Activated naive CD4-positive, alpha-beta T cell treated with anti-CD3 and anti-CD28 coated beads, Interleukin-2, amount 50 U/mL, for 16 hours (primary cell): ENCODE measurements at regions not wholly inside any gene's neighbourhood (a gene's known extent, or its start where the extent isn't known, plus 50 kb on each side); places are given as distances from the start of the nearest gene placed in this dataset.

Experiments
- DNase-seq: peaks from one replicate; pipeline ENCODE4 v3.0.0-alpha.2; 2020

DNA sequence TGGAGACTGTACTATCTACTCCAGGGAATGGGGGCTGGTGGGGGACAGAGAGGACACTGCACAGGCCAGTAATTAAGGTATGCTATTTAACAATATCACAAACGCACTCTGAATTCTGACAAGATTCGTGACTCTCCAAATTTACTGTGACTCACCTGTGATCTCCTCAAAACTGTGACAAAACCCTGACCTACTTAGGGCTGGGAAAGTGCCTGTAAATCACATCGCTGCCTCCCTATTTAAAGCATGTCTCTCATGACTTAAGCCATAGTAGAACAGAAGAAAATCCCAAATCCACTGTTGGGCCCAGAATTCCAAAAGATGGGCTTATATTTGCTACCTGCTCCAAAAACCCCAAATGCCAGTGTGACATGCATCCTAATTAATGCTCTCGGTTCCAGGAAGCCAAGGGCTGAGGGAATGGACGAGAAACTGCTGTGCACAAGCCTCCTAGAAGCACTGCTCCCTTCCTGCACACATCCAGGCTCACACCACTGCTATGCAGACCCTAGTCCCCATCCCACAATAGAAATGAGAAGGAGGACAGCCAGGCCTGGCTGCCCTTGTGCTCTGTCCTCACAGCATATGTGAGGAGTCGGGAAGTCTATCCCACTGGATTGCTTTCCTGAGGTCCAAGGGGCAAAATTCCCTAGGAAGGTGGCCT, 187.7 kb upstream of the CHRNA7 start:
- DNase-seq, result no peak

DNA sequence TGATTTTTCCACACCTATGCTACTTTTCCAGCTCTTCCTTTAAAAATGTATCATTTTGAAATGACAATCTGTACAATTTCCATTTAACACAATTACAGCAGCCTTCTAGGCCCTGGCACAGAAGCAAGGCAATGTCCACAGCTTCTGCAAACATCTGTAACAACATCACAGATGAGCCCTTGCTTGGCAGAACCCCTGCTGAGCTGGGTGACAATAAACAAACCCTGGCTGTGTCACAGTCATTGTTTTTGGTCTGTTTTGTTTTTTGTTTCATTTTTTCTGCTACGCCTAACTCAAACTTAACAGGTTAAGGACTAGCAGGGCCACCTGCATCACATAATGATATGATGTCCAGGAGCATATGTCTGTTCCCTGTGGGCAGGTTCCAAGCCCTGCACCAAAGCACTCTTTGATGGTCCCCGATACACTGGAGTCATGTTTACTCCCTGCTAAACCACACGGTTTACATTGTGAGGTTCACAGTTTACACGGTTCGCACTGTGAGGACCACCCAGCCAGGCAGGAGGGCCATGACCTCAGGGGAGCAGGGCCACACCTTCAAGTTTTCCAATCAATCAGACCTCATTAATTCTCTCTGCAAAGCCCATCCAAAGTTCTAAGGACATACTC, 186.8 kb upstream of the CHRNA7 start:
- no peak for DNase-seq

DNA sequence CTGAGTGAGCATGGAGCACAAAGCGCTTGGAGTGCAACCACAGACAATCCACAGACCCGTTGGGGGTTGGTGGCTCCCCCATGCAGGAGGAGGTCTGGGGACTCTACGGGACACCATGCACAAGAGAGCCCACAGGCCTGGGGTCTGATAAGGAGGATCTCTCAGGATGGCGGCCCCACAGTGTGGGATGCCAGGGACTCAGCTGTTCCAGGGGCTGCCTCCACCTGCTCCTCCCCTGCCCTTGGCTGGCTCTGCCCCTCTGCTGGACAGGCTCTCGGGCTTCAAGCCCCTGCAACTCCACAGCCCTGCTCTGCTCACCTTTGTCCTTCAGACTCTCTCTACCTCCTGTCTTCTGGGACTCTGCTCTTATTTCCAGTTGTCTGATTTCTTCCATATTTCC, 184.5 kb upstream of the CHRNA7 start:
- DNase-seq, result no peak

DNA sequence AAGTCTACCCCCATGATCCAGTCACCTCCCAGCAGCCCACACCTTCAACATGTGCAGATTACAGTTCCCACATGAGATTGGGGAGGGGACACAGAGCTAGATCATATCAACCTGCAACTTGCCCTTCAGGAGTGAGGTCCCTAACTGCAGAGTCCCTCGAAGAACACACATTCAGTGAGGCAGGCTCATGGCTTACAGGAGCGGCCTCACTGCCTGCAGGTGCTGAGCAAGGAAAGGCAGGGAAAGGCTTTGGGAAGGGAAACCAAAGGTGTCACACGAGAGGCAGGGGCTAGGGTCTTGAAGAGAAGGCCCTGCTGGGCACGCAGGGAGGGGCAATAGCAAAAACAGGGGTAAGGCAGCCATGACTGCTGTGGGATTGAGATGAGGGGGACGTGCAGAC, 182.4 kb upstream of the CHRNA7 start:
- DNase-seq, result no peak

DNA sequence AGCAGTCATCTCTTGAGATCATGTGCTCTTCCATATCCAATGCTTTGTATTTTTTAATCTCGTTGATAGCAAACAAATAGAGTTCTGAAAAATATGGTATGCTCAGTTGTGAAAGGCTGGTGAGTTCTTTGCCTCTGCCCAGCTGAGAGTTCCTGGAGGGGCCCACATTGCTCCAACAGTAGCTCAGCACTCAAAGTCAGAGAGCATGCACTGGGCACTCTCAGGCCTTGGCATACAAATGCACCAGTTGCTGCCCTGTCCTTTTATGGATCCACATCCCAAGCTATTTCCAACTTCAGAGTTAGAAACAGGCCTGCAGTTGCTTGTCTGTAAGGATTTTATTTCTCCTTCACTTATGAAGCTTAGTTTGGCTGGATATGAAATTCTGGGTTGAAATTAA, 181.7 kb upstream of the CHRNA7 start:
- no peak for DNase-seq

DNA sequence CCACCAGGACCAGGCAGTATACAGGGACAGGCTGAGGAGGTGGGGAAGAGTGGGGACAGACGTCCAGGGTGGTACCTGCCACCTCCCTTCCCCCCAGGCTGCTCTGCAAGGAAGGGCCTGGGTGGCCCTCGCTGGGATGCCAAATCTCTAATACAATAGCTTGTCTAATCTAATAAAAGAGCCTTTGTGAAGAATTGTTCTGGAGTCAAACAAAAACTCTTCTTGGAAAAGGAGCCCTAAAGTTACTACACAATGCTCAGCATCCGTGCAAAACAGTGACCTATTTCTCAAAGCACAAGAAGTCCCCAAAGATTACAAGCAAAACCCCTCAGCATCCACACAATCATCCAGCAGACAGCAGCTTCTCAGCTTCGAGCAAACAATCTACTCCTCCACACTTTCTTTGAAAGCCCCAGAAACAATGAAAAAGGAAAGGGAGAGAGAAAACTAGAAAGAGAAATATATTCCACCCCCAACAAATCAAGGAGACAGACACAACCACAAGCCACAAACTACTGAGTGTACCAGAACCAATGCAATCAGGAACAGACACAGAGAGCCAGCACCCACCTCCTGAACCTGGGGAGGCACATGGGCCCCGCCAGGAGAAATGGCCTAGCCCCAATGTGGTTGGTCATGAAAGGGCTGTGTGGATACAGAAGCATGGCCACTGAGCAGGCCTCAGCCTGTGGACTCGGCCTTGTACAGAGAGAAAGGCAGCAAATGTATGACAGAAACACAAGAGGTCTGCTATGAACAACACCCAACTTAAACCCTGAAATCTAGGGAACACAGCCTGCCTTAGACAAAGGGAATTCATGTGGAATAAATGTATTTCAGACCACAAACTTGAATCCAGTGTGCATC, 177.1 kb upstream of the CHRNA7 start:
- DNase-seq, result no peak

DNA sequence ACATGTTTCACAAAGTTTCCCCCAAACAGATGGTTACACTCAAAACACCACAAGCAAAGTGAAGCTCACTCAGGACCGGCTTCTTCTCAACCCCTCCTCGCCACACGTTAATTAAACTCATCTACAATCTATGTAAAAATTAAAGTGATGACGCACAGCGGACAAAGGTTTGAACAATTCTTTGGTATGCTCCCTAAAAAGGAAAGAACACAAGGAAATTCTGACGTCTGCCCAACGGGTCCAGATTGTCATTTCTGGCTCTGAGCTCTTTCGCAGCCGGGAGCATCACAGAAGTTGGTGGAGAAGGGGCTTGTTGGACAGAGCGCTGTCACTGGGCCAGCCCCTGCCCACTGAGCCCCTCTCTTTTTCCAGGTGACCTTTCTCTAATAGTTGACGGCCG, 173.7 kb upstream of the CHRNA7 start:
- DNase-seq, result no peak

DNA sequence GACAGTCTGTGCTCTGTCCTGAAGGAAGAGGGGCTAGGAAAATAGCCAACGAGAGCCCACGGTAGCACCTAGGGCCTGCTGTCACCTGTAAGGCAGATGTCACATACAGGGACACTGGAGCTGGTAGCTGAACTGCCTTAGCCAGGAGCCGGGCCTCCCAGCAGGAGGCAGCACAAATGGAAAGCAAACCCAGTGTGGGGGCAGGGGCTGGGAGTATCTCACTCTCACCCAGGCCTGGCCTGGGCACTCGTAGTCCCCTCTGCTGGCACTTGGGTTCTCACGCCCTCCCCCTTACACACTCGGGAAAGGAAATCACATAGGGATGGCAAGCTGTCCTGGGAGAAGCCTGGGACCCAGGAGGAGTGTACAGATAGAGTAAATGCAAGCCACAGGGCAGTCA, 173.1 kb upstream of the CHRNA7 start:
- DNase-seq, result no peak

DNA sequence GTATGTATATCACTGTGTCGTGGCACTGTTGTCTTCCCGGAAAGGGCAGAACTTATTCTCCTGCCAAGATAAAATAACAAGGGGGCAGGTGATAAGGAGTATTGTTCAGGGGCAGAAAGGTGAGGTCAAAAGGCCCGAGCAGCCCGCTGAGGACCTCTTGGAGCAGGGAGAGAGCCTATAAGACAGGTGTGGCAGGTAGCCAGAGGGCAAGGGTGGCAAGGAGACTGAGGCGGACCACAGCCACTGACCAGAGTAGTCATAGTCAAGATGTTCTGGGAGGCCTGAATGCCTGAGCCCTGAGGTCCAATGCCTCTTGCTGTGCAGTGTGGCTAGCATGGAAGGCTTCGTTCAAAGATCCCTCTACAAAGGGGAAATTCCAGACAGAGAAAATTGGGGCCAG, 172.3 kb upstream of the CHRNA7 start:
- DNase-seq, result no peak

DNA sequence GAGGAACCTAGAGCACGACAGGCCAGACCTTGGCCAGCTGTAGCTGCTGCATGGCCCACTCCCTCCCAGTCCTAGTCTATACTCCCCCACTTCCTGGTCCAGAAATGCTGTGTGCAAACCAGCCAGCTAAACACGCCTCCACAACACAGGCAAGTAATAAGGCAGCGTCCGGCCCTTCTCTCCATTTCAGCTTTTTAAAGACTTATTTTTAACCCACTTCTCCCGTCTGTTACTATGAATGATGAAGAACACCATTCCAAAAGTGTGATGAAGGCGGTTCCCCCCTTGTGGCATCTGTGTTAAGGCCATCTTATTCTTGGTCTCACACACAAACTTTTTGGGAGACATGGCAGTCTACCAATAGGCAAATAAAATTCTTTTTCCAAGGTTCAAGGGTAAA, 164.1 kb upstream of the CHRNA7 start:
- DNase-seq, result no peak

DNA sequence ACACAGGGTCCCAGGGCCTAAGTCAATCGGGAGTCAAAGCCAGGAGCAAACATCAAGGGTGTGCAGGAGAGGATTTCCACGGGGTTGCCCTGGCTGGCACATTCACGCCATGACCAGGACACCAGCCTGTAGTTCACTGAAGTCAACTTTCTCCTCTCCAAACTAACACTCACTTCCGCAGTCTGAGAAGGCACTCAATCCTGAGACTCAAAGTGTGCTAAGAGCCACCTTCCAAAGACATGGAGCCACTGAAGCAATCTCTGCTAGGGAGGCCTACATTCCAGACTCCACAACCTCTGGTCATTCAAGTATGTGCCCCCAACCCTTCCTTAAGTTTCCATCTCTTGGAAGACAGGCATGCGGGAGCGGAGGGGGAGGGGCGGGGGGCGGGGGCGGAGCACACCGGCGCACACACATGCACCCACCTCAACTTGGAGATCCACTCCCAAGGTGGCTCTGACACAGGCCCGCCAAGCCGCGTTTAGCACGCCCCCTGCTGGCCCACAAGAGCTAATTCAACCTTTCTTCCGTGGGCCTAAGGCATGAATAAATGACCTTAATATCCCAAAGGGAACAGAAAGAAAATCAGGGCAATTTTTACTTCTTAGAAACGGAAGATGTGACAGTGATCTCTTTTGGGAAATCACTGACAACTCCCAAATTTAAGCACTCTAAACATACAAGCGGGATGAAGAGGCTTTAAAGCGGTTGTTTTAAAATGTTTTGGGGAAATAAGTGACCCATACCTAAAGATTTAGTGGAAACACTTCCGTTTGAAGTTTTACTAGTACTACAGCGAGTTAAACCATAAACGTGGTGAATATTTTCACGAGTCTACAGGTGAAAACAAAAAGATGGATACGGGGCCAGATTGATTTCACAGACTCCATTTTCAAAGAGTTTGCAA, 162.5 kb upstream of the CHRNA7 start:
- DNase-seq, result peak; percentile 56

DNA sequence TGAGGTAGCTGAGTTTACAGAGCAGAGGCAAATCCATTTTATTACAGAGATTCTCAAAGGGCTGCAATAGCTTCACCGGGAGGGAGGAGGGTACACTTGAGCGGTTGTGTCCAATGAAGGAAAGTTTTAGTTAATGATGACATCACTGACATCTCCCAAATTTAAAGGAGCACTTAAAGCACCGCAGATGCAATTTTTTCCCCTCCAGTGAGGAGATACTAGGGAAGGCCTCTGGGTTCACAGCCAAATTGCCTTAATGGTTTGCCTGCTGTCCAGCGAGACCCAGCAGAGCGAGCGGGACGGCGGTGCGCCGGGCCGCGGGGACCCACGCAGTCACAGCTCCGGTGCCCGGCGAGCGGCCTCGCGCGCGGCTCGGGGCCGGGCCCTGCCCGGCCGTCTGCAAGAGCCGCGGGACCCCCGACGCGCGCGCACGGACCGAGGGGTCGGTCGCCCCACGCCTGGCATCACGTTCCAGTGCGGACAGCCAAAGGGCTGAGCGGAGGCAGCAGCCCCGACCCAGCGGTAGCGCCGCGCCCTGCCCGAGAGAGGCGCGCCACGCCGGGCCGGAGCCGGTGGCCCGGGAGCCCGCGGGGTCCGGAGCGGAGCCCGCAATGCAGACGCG, 160.5 kb upstream of the CHRNA7 start:
- DNase-seq, result no peak

DNA sequence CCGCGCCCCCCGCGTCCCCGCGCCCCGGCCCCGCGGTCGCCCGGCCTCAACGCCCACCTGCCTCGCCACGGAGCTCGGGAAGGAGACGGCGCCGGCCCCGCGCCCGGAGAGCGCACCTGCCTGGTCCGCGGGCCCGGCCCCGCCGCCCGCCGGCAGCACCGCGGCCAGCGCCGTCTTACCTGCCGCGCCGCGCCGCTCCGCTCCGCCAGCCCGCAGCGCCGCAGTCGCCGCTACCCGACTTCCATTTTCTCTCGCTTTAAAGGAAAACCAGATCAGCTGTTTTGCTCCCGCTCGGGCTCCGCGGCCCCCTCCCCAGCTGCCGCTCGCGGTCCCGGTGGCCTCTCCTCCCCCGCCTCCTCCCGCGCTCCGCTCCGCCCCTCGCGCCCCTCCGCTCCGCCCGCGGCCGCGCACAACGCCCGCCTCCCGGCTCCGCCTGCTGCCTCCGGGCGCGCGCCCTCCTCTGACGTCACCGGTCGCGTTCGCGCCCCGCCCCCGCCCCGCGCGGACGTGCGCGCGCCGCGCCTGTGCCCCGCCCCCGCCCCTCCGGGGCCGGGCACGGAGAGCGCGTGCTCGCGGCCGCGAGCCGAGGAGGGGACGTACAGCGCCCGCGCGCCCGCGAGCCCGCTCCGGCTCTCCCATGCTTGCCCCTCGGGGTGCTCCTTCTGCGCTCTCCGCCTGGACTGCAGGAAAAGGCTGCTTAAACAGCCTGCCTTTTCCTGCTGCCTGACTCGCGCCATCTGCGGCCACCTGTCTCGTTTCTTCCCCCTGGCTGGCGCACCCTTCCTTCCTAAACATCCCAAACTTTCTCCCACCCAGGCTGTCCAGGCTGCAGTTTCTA, 159.8 kb upstream of the CHRNA7 start, which contains the start of gene OTUD7A:
OTUD7A (minus strand) TSS at position 346 of the 838 bp plus-strand sequence.
- peak; percentile 83 for DNase-seq

DNA sequence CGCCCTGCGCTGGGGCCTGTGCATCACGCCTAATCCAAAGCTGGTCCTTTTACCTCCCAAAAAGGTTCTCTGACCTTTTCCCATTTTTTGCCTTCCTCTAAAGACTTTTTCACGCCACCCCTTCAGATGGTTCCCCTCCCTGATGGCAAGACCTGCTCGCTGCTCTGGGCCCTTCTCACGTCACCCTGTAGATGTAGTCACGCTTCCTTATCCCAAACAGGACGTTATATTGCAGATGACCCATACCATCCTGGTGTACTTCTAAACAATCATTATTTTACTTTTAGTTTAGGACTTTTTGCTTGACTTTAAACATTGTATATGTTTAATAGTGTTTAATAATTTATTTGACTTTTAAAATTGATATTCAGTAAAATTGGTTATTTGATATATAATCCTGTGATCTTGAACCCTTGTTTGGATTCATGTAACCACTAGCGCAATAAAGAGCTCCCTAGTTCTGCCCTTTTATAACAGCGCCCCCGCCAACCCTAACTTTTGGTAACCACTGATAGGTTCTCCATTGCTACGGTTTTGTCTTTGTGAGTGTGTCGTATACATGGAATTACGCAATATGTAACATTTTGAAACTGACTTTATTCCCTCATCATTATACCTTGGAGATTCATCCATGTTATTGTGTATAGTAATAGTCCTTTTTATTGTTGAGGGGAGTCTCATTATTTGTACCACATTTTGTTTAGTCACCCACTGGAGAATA, 159.0 kb upstream of the CHRNA7 start:
- peak; percentile 13 for DNase-seq

DNA sequence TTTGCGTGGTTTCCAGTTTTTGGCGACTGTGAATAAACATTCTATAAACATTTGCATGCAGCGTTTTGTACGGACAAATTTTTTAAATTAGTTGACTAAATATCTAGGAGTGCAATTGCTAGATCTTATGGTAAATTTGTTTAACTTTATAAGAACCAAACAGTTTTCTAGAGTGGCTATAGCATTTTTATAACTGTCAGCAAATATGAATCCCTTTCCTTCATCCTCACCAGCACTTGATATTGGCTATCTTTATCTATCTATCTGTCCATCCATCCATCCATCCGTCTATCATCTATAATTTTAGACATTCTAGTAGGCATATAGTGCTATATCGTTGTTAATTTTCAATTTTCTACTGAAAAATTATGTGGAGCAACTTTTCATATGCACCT, 158.4 kb upstream of the CHRNA7 start:
- DNase-seq, result no peak

DNA sequence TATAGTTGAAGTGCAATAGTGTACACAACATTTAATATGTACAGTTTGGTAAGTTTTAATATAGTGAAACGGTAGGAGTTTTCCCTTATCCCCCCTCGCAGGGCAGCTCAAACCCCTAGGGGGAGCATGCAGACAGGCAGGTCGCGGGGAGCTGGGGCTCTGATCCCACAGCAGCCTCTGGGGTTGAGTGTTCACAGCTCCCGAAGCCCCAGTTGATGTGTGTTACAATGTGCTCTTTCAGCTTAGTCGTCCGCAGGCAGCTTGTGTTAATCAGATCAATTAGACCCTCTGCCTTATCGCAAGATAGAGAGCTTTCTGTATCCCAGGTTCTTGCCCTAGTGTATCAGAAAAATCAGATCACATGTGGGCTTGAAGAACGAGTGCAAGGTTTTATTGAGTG, 143.1 kb upstream of the CHRNA7 start:
- no peak for DNase-seq

DNA sequence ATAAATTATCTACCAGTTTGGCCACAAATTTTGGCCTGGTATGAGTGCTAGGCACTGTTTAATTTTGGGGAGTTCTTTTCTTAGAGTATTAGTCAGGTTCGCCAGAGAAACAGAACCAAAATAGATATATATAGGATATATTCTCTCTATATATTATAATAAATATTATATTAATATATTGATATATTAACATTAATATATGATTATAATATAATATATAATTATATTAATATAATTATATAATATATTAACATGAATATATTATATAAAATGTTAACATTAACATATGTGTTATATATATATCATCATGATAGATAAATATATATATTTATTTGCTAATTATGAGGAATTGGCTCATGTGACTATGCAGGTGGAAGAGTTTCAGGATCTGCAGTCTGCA, 137.8 kb upstream of the CHRNA7 start:
- no peak for DNase-seq

DNA sequence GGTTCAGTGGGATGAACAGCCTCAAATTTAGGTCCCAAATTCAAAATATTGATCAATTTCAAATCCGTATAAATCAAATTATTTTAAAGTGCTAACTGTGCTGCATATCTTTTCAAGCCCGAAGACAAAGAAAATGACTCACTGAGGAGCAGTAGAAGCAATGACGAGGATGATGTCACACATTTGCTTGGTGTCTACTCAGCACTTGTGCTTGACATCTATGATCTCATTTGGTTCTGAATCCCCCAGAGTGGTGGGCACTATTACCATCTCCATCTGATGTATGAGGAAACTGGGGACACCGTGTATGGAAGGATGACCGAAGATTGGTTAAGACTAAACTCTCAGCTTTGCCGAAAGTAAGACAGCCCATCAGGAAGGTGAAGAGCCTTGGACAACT, 136.5 kb upstream of the CHRNA7 start:
- no peak for DNase-seq

DNA sequence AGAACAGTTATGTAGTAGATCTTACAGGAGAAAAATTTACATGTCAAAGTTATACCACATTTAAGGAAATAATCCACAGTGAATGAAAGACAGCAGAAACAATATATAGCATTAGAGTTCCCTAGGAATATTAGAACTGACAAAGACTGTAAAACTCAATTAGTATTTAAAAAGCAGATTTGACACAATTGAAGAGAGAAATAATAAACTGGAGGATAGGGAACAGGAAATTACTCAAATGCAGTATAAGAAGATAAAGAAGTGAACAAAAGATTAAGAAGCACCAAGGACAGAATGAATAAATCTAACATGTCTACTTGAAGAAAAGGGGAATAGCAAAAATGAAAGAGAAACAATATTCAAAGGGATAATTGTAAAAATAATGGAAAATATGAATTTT, 132.6 kb upstream of the CHRNA7 start:
- DNase-seq, result no peak

DNA sequence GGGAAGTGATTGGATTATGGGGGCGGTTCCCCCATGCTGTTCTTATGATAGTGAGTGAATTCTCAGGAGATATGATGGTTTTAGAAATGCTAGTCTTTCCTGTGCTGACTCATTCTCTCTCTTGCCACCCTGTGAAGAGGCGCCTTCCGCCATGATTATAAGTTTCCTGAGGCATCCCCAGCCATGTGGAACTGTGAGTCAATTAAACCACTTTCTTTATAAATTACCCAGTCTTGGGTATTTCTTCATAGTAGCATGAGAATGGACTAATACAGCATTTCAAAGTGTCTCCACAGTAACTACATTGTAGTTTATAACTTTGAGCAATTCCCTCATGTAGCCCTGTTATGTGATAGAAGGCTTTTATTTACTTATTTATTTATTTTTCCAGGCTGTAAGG, 128.8 kb upstream of the CHRNA7 start:
- no peak for DNase-seq

DNA sequence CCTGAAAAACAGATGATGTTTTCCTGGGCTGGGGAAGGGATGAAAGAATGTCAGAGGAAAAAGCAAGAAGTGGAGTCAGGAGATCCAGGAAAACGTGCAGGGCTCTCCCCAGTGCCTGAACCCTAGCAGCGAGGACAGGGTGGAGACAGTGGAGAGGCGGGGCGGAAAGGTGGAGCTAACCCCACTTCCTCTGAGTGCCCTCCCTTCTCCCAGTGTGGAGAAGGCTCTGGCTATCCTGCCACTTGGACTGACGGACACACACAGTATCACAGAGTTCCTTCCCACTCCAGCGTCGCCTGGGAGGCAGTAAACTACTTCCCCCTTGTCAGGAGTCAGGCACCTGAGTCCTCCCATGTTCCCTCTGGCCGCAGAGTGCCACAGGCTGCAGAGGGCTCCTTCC, 125.3 kb upstream of the CHRNA7 start:
- no peak for DNase-seq
